ENCODE measurements at regions not wholly inside any gene's neighbourhood (a gene's known extent, or its start where the extent isn't known, plus 50 kb on each side); places are given as distances from the start of the nearest gene placed in this dataset.

GRCh38 chr1:217025381-217025780, 302.2 kb upstream of the ESRRG start:
- peaks cover 3% of the 10 kb centered on the region for H3K9me3 Mint-ChIP-seq (ENCODE audit: unreplicated experiment)

GRCh38 chr1:217024911-217025310, 301.7 kb upstream of the ESRRG start:
- Mint-ChIP-seq H3K4me1 (ENCODE audit: unreplicated experiment) (no peaks in the 10 kb centered on the region), H3K36me3 (ENCODE audit: unreplicated experiment) (no peaks in the 10 kb centered on the region), H3K4me3 (ENCODE audit: unreplicated experiment) (no peak overlapping the region), H3K27ac (ENCODE audit: unreplicated experiment) (no peak overlapping the region), H3K27me3 (ENCODE audit: unreplicated experiment) (no peaks in the 10 kb centered on the region), H3K9me3 (ENCODE audit: unreplicated experiment) (peaks cover 3% of the 10 kb centered on the region)
- TF ChIP-seq, protein P1, sequence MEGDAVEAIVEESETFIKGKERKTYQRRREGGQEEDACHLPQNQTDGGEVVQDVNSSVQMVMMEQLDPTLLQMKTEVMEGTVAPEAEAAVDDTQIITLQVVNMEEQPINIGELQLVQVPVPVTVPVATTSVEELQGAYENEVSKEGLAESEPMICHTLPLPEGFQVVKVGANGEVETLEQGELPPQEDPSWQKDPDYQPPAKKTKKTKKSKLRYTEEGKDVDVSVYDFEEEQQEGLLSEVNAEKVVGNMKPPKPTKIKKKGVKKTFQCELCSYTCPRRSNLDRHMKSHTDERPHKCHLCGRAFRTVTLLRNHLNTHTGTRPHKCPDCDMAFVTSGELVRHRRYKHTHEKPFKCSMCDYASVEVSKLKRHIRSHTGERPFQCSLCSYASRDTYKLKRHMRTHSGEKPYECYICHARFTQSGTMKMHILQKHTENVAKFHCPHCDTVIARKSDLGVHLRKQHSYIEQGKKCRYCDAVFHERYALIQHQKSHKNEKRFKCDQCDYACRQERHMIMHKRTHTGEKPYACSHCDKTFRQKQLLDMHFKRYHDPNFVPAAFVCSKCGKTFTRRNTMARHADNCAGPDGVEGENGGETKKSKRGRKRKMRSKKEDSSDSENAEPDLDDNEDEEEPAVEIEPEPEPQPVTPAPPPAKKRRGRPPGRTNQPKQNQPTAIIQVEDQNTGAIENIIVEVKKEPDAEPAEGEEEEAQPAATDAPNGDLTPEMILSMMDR (IDR thresholded peaks at IDR 0.05): no peak
- DNase-seq (ENCODE audit: extremely low spot score, unreplicated experiment): no peak

More at GRCh38 chr1:217025381-217025780, 302.2 kb upstream of the ESRRG start:
- Mint-ChIP-seq H3K27me3 (ENCODE audit: unreplicated experiment) (no peaks in the 10 kb centered on the region), H3K36me3 (ENCODE audit: unreplicated experiment) (no peaks in the 10 kb centered on the region), H3K4me1 (ENCODE audit: unreplicated experiment) (no peaks in the 10 kb centered on the region), H3K4me3 (ENCODE audit: unreplicated experiment) (no peak overlapping the region), H3K27ac (ENCODE audit: unreplicated experiment) (no peak overlapping the region)
- DNase-seq (ENCODE audit: extremely low spot score, unreplicated experiment): no peak
- TF ChIP-seq, protein P1 (IDR thresholded peaks at IDR 0.05): no peak

DNA sequence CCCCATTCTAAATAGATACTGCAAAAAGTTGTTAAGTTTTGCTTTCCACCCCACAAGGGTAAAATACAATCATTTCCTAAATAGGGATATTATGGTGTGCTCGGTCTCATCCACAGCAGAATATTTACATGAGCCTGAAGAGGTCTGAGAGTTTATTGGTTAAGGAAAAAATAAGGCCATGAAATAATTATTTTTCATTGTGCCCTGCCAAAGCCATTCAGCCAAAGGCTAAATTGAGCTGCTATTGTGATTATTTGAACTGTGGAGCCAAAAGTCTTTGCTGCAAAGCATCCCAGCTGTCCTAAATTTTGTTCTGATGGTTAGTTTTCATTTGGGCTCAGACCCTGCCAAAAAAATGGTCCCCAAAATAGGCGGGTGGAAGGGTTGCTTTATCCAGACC, 298.7 kb upstream of the ESRRG start:
- peaks cover 3% of the 10 kb centered on the region for H3K9me3 Mint-ChIP-seq (ENCODE audit: unreplicated experiment)
- no peaks in the 10 kb centered on the region for H3K4me1 Mint-ChIP-seq (ENCODE audit: unreplicated experiment)
- no peaks in the 10 kb centered on the region for H3K36me3 Mint-ChIP-seq (ENCODE audit: unreplicated experiment)
- H3K27ac Mint-ChIP-seq (ENCODE audit: unreplicated experiment): no peak overlapping the region
- no peak overlapping the region for H3K4me3 Mint-ChIP-seq (ENCODE audit: unreplicated experiment)
- TF ChIP-seq, protein P1 (IDR thresholded peaks at IDR 0.05): no peak
- no peak for DNase-seq (ENCODE audit: extremely low spot score, unreplicated experiment)
- H3K27me3 Mint-ChIP-seq (ENCODE audit: unreplicated experiment): no peaks in the 10 kb centered on the region

DNA sequence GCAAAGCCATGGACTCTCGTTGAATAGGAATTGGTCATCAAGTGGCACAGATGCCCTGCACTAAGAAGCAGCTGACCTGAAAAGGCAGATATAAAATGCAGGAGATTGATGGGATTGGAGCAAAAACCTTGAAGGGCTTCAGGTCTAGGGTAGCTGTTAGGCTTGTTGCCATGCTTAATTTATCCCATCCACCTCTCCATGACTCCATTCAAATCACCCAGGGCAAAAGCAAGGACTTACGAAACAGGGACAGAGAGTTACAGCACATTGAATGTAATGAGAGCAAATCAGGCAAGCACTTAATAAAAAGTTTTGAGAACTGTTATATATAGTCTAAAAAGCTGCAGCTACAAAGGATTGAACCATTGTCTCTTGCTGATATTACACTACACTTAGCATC, 298.2 kb upstream of the ESRRG start:
- no peak for DNase-seq (ENCODE audit: extremely low spot score, unreplicated experiment)
- H3K4me1 Mint-ChIP-seq (ENCODE audit: unreplicated experiment): no peaks in the 10 kb centered on the region
- TF ChIP-seq, protein P1 (IDR thresholded peaks at IDR 0.05): no peak
- peaks cover 3% of the 10 kb centered on the region for H3K9me3 Mint-ChIP-seq (ENCODE audit: unreplicated experiment)
- H3K36me3 Mint-ChIP-seq (ENCODE audit: unreplicated experiment): no peaks in the 10 kb centered on the region
- H3K27me3 Mint-ChIP-seq (ENCODE audit: unreplicated experiment): no peaks in the 10 kb centered on the region
- no peak overlapping the region for H3K4me3 Mint-ChIP-seq (ENCODE audit: unreplicated experiment)
- no peak overlapping the region for H3K27ac Mint-ChIP-seq (ENCODE audit: unreplicated experiment)

GRCh38 chr1:217019475-217019874, 296.2 kb upstream of the ESRRG start:
- no peak overlapping the region for H3K27ac Mint-ChIP-seq (ENCODE audit: unreplicated experiment)
- DNase-seq (ENCODE audit: extremely low spot score, unreplicated experiment): no peak
- TF ChIP-seq, protein P1 (IDR thresholded peaks at IDR 0.05): no peak
- H3K9me3 Mint-ChIP-seq (ENCODE audit: unreplicated experiment): peaks cover 1% of the 10 kb centered on the region
- H3K27me3 Mint-ChIP-seq (ENCODE audit: unreplicated experiment): no peaks in the 10 kb centered on the region
- H3K4me3 Mint-ChIP-seq (ENCODE audit: unreplicated experiment): no peak overlapping the region
- no peaks in the 10 kb centered on the region for H3K36me3 Mint-ChIP-seq (ENCODE audit: unreplicated experiment)
- H3K4me1 Mint-ChIP-seq (ENCODE audit: unreplicated experiment): no peaks in the 10 kb centered on the region

Measured in osteocyte (in vitro differentiated cells).